ENCODE measurements at regions not wholly inside any gene's neighbourhood (a gene's known extent, or its start where the extent isn't known, plus 50 kb on each side); places are given as distances from the start of the nearest gene placed in this dataset.
"Not testable (repeated sequence)": the region's sequence is repeated elsewhere in the genome, so short reads cannot be mapped to it uniquely, and the experiment has no call there.

DNA sequence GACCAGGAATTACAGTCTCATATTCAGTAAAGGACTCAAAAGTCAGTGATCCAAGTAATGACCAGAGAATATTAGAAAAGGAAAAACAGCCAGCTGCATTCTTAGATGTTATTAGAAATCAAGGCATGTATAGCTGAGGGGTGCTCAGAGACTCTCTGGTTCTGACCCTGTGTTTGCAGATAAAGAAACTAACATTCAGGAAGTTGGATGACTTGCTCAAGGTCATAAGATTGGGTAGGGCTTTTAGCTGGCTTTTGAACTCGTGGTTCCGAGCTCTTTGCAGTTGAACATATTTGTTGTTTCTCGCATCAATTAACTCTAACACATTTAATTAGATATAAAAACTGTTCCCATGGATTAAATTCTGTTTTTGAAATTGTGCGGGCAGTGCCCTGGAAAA is 62.5 kb upstream of the ENPP6 start:
- no peak for DNase-seq

GRCh38 chr4:184279496-184280061 is 61.9 kb upstream of the ENPP6 start:
- no peak for DNase-seq

DNA sequence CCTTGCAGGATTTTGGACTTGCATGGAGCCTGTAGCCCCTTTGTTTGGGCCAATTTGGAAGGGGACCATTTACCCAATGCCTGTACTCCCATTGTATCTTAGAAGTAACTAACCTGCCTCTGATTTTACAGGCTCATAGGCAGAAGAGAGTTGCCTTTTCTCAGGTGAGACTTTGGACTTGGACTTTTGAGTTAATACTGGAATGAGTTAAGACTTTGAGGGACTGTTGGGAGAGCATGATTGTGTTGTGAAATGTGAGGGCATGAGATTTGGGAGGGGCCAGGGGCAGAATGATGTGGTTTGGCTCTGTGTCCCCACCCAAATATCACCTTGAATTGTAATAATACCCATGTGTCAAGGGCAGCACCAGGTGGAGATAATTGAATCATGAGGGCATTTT is 60.1 kb upstream of the ENPP6 start:
- not testable (repeated sequence) for DNase-seq

GRCh38 chr4:184277010-184277409 is 59.3 kb upstream of the ENPP6 start:
- DNase-seq: not testable (repeated sequence)

GRCh38 chr4:184276346-184276745 is 58.7 kb upstream of the ENPP6 start:
- DNase-seq: not testable (repeated sequence)

- no peak for DNase-seq
These were observed 58.1 kb upstream of the ENPP6 start for GRCh38 chr4:184275766-184276165.

- no peak for DNase-seq
These were observed 56.7 kb upstream of the ENPP6 start for GRCh38 chr4:184274286-184274951.

- no peak for DNase-seq
These were observed 55.8 kb upstream of the ENPP6 start for GRCh38 chr4:184273166-184274147.

GRCh38 chr4:184270808-184271413 is 53.2 kb upstream of the ENPP6 start:
- DNase-seq: no peak

- no peak for DNase-seq
These were observed 52.3 kb upstream of the ENPP6 start for GRCh38 chr4:184269879-184270430.

DNA sequence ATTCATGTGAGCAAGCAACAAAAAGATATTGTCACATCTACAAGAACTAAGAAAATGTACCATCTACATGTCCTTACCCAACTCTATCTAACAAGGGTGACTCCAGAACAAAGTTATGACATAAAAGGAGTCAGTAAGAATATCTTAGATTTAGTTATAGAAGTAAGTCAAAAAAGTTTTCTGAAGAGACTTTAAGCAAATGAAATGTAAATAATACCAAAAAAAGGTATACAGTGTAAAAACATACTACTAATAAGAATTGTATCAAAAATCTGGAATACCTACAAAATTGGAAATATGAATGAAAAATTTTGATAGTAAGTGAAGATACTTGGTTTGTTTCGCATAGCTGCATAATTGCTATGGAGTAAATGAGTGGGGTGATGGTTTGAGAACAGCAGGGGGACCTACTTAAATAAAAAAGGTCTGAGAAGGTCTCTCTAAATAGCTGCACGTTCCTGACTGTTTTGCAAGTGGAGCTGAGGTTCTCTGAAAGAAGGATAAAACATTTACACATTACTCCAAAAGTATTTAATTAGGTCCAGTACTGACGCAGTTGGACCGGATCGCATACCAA is 51.0 kb upstream of the ENPP6 start:
- DNase-seq: no peak

DNA sequence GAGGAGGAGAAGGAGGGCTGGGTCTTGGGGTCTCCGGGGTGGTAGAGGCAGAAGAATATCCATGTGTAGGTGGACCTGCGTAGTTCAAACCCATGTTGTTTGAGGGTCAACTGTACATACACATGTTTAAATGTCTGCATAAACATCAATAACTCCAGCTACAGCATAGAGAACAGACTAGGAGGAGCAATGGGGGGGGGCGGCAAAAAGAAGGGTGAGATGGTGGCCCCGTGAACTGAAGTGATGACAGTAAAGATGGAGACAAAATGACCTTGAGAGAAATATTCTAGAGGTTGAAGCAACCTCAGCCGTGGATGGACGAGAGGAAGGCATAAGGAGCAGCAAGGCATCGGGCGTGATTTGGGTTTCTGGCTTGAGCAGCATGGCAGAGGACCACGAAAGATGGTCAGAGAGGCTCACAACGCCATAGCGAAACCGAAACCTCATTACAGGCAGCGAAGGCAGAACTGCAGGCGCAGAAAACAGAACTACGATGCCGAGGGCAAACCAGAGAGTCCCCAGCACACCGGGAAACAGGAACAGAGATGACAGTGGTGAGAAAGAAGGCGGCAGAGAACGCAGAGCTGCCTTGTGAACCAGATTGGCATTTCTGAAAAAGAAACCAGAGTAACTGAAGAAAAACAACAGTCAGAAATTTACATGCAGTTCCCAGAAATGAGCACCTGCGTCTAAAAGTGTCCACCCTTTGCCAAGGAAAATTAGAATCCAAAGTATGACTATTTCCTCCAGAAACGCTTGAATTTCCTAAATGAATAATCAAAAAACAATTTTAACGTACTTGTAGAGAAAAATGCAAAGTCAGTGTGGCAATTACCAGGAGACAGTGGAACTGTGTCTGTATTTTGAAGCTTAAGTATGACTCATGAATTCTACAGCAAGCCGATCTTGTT is 50.3 kb upstream of the ENPP6 start:
- peak; percentile 90 for DNase-seq
